GM12878 (cell line): ENCODE measurements at regions not wholly inside any gene's neighbourhood (a gene's known extent, or its start where the extent isn't known, plus 50 kb on each side); places are given as distances from the start of the nearest gene placed in this dataset.

Experiments
- CBFB ChIP-seq: IDR thresholded peaks from 2 replicates; pipeline ENCODE4 v1.6.1; 2016; ENCODE audit warnings: antibody characterized with exemption, low read depth
- CREM ChIP-seq: IDR thresholded peaks from 2 replicates; pipeline ENCODE4 v1.6.1; 2014; ENCODE audit warnings: antibody characterized with exemption, low read depth
- E2F8 ChIP-seq: fragments of 450-650 bp; IDR thresholded peaks from 2 replicates; pipeline ENCODE4 v1.6.1; 2018; ENCODE audit warnings: mild to moderate bottlenecking, low read depth, moderate library complexity; ENCODE audit not compliant: partially characterized antibody
- EED ChIP-seq: sonication (generic); IDR thresholded peaks from 2 replicates; pipeline ENCODE4 v1.6.1; 2016; ENCODE audit warnings: antibody characterized with exemption, low read depth
- ESRRA ChIP-seq: IDR thresholded peaks from 2 replicates; pipeline ENCODE4 v1.6.1; 2012; ENCODE audit warnings: mild to moderate bottlenecking, low read length, improper control_type of control experiment
- ETV6 ChIP-seq, 2 experiments: fragments of 450-650 bp in 1 of 2; IDR thresholded peaks in 1 of 2; conservative IDR thresholded peaks in 1 of 2; 2 replicates each; pipeline ENCODE4 v1.6.1; 2014; ENCODE audit warnings: antibody characterized with exemption in 1 of 2, borderline replicate concordance in 1 of 2, low read depth in 1 of 2, mild to moderate bottlenecking in 1 of 2, moderate library complexity in 1 of 2
- EZH2 ChIP-seq: IDR thresholded peaks from 2 replicates; pipeline ENCODE4 v1.6.1; 2012; ENCODE audit warnings: low read depth, mild to moderate bottlenecking, control low read depth, inconsistent platforms, low read length, borderline replicate concordance; ENCODE audit not compliant: control insufficient read depth
- HDAC6 ChIP-seq: fragments of 200-600 bp; sonication (generic); IDR thresholded peaks from one replicate; pipeline ENCODE4 v1.8.0; 2017; ENCODE audit warnings: antibody characterized with exemption; ENCODE audit not compliant: unreplicated experiment
- HSF1 ChIP-seq: fragments of 150-350 bp; IDR thresholded peaks from 2 replicates; pipeline ENCODE4 v1.6.1; 2014; ENCODE audit warnings: mild to moderate bottlenecking, low read depth, low read length
- IRF4 ChIP-seq: IDR thresholded peaks from 2 replicates; pipeline ENCODE4 v1.6.1; 2011; ENCODE audit warnings: low read depth, low read length
- IRF5 ChIP-seq: fragments of 450-650 bp; IDR thresholded peaks from 2 replicates; pipeline ENCODE4 v1.6.1; 2017; ENCODE audit warnings: borderline replicate concordance
- MTA2 ChIP-seq: fragments of 450-650 bp; IDR thresholded peaks from 2 replicates; pipeline ENCODE4 v1.6.1; 2016; ENCODE audit warnings: low read depth, mild to moderate bottlenecking, moderate library complexity
- MYB ChIP-seq: fragments of 150-350 bp; IDR thresholded peaks from 2 replicates; pipeline ENCODE4 v1.6.1; 2014; ENCODE audit warnings: mild to moderate bottlenecking, low read depth, low read length, borderline replicate concordance
- NR2C1 ChIP-seq: fragments of 450-650 bp; IDR thresholded peaks from 2 replicates; pipeline ENCODE4 v1.6.1; 2017; ENCODE audit warnings: antibody characterized with exemption, mild to moderate bottlenecking, moderate library complexity
- NR2F1 ChIP-seq: fragments of 450-650 bp; conservative IDR thresholded peaks from 2 replicates; pipeline ENCODE4 v1.6.1; 2017; ENCODE audit warnings: mild to moderate bottlenecking
- PKNOX1 ChIP-seq: fragments of 450-650 bp; IDR thresholded peaks from 2 replicates; pipeline ENCODE4 v1.6.1; 2016; ENCODE audit warnings: mild to moderate bottlenecking
- POLR2AphosphoS2 ChIP-seq: IDR thresholded peaks from 2 replicates; pipeline ENCODE4 v1.6.1; 2011; ENCODE audit warnings: low read depth, mild to moderate bottlenecking, low read length, improper control_type of control experiment, moderate library complexity
- RBBP5 ChIP-seq: fragments of 200-600 bp; sonication (generic); conservative IDR thresholded peaks from 2 replicates; pipeline ENCODE4 v1.6.1; 2016
- SRF ChIP-seq, 2 experiments: IDR thresholded peaks; 2 replicates each; pipeline ENCODE4 v1.6.1; 2011; ENCODE audit warnings: low read depth in 2 of 2, low read length in 2 of 2, mild to moderate bottlenecking in 1 of 2, moderate library complexity in 1 of 2
- STAT1 ChIP-seq: fragments of 450-650 bp; conservative IDR thresholded peaks from 2 replicates; pipeline ENCODE4 v1.6.1; 2014; ENCODE audit warnings: antibody characterized with exemption, mild to moderate bottlenecking
- SUZ12 ChIP-seq: fragments of 200-600 bp; sonication (generic); IDR thresholded peaks from one replicate; pipeline ENCODE4 v1.6.1; 2018; ENCODE audit warnings: antibody characterized with exemption, mild to moderate bottlenecking; ENCODE audit not compliant: unreplicated experiment
- TCF12 ChIP-seq: IDR thresholded peaks from 2 replicates; pipeline ENCODE4 v1.6.1; 2011; ENCODE audit warnings: low read depth, mild to moderate bottlenecking, low read length
- TCF3 ChIP-seq: IDR thresholded peaks from 2 replicates; pipeline ENCODE4 v1.6.1; 2012; ENCODE audit warnings: low read depth, mild to moderate bottlenecking, low read length, borderline replicate concordance; ENCODE audit not compliant: insufficient read depth
- YBX1 ChIP-seq: fragments of 450-650 bp; IDR thresholded peaks from 2 replicates; pipeline ENCODE4 v1.6.1; 2016; ENCODE audit warnings: antibody characterized with exemption
- YY1 ChIP-seq: IDR thresholded peaks from 2 replicates; pipeline ENCODE4 v1.6.1; 2011; ENCODE audit warnings: low read depth, mild to moderate bottlenecking, low read length
- ZNF24 ChIP-seq: fragments of 450-650 bp; IDR thresholded peaks from 2 replicates; pipeline ENCODE4 v1.6.1; 2017; ENCODE audit warnings: antibody characterized with exemption, mild to moderate bottlenecking
- ZNF622 ChIP-seq: fragments of 450-650 bp; IDR thresholded peaks from 2 replicates; pipeline ENCODE4 v1.6.1; 2017; ENCODE audit warnings: mild to moderate bottlenecking, inconsistent platforms
- ZZZ3 ChIP-seq: IDR thresholded peaks from 2 replicates; pipeline ENCODE4 v1.6.1; 2011; ENCODE audit warnings: low read depth; ENCODE audit not compliant: control insufficient read depth, insufficient read length

GRCh38 chr5:89268460-89268859, 385.5 kb upstream of the MEF2C start (continued):
- TF ChIP-seq ZNF24 = no peak
- no peak for TF ChIP-seq IRF4
- no peak for TF ChIP-seq TCF12
- no peak for TF ChIP-seq YBX1
- TF ChIP-seq CREM = peak; percentile 84
- no peak for TF ChIP-seq SRF (IDR thresholded peaks at IDR 0.05; ENCODE audit: low read depth in 2 of 2, low read length in 2 of 2)
- TF ChIP-seq HSF1 = no peak
- no peak for TF ChIP-seq NR2C1
- no peak for TF ChIP-seq IRF5
- TF ChIP-seq HDAC6 = no peak
- peak; percentile 83 for TF ChIP-seq EED
- no peak for TF ChIP-seq ZNF622
- TF ChIP-seq NR2F1 = no peak
- TF ChIP-seq ETV6 (conservative IDR thresholded peaks at IDR 0.05 in 1 of 2, IDR thresholded peaks at IDR 0.05 in 1 of 2; ENCODE audit: borderline replicate concordance in 1 of 2, low read depth in 1 of 2) = 0 out of 4 replicates have a peak, but pooled peaks of 1 of the 2 experiments have one; percentile 32
- TF ChIP-seq YY1 = no peak
- no peak for TF ChIP-seq SUZ12
- no peak for TF ChIP-seq ZZZ3
- TF ChIP-seq PKNOX1 = no peak; the same call in 1 of the 2 replicates
- no peak for TF ChIP-seq EZH2
- no peak for TF ChIP-seq ESRRA
- TF ChIP-seq E2F8 = no peak
- no peak for TF ChIP-seq POLR2AphosphoS2
- TF ChIP-seq MYB = no peak
- TF ChIP-seq CBFB = 0 out of 2 replicates have a peak, but pooled peaks have one; percentile 26
- no peak for TF ChIP-seq STAT1
- peak; percentile 31; the same call in 1 of the 2 replicates for TF ChIP-seq MTA2
- TF ChIP-seq TCF3 = no peak
- no peak for TF ChIP-seq RBBP5
